ENCODE measurements at regions not wholly inside any gene's neighbourhood (a gene's known extent, or its start where the extent isn't known, plus 50 kb on each side); places are given as distances from the start of the nearest gene placed in this dataset.
"Not testable (repeated sequence)": the region's sequence is repeated elsewhere in the genome, so short reads cannot be mapped to it uniquely, and the experiment has no call there.

GRCh38 chr14:105999361-106000028 is 473.1 kb downstream of the TMEM121 start:
- Histone ChIP-seq H3K4me3 (ENCODE audit: low read length) (no peak overlapping the region), H3K27me3 (ENCODE audit: control insufficient read depth, insufficient read depth, low read length) (no peaks in the 10 kb centered on the region), H3K27ac (ENCODE audit: low read length) (no peak overlapping the region), H3K36me3 (ENCODE audit: control insufficient read depth, insufficient read depth, low read length) (no peaks in the 10 kb centered on the region), H3K4me1 (ENCODE audit: control insufficient read depth, insufficient read depth, low read length) (peaks cover 17% of the 10 kb centered on the region), H3K9me3 (ENCODE audit: control insufficient read depth, insufficient read depth, low read length) (peaks cover 12% of the 10 kb centered on the region)
- Mint-ChIP-seq H3K4me1 (peaks cover 25 to 33% of the 10 kb centered on the region in 2 donors), H3K4me3 (peak overlapping the region; percentile 9), H3K27me3 (ENCODE audit: low read depth in 2 of 2) (peaks cover 0 to 4% of the 10 kb centered on the region in 2 donors), H3K27ac (peak overlapping the region; percentile 44 to 56), H3K36me3 (no peaks in the 10 kb centered on the region), H3K9me3 (no peaks in the 10 kb centered on the region)
- peak; percentile 82 to 96 (median 84) for ATAC-seq
- peak; percentile 78 to 88 for DNase-seq
- peak; percentile 84 for TF ChIP-seq CTCF (IDR thresholded peaks at IDR 0.05)
- WGBS (ENCODE audit: insufficient coverage) = 53% methylated on average over 15 of the region's 15 CpGs
- intact Hi-C loops (cut with micrococcal nuclease) = loop anchor here (1.0 to 10.0 kb wide), 2 partner anchors 24 to 55 kb away; no protein-coding TSS in a partner anchor

GRCh38 chr14:106000029-106000511 is 473.7 kb downstream of the TMEM121 start:
- ATAC-seq (peak in 1 of 3 donors; percentile 28), DNase-seq (peak in 1 of 2 donors; percentile 43)
- Histone ChIP-seq H3K9me3 (ENCODE audit: control insufficient read depth, insufficient read depth, low read length) (peaks cover 12% of the 10 kb centered on the region), H3K4me1 (ENCODE audit: control insufficient read depth, insufficient read depth, low read length) (peaks cover 20% of the 10 kb centered on the region)
- H3K36me3 ChIP-seq (ENCODE audit: control insufficient read depth, insufficient read depth, low read length); intact Hi-C loops (cut with micrococcal nuclease); H3K27me3 Mint-ChIP-seq (ENCODE audit: low read depth in 2 of 2); H3K27ac ChIP-seq (ENCODE audit: low read length); H3K27me3 ChIP-seq (ENCODE audit: control insufficient read depth, insufficient read depth, low read length); H3K36me3 Mint-ChIP-seq; H3K9me3 Mint-ChIP-seq; H3K4me3 ChIP-seq (ENCODE audit: low read length): not testable (repeated sequence)
- H3K4me1 Mint-ChIP-seq = peaks cover 28 to 31% of the 10 kb centered on the region in 2 donors
- 41% methylated on average over 10 of the region's 12 CpGs for WGBS (ENCODE audit: insufficient coverage)
- peak overlapping the region; percentile 44 to 56 for H3K27ac Mint-ChIP-seq
- peak overlapping the region; percentile 9 for H3K4me3 Mint-ChIP-seq

- H3K36me3 Mint-ChIP-seq; H3K27me3 Mint-ChIP-seq (ENCODE audit: low read depth in 2 of 2); H3K27ac ChIP-seq (ENCODE audit: low read length); H3K9me3 Mint-ChIP-seq; H3K4me3 ChIP-seq (ENCODE audit: low read length); H3K27me3 ChIP-seq (ENCODE audit: control insufficient read depth, insufficient read depth, low read length); H3K4me3 Mint-ChIP-seq; H3K36me3 ChIP-seq (ENCODE audit: control insufficient read depth, insufficient read depth, low read length); intact Hi-C loops (cut with micrococcal nuclease): not testable (repeated sequence)
- peaks cover 31% of the 10 kb centered on the region for H3K4me1 ChIP-seq (ENCODE audit: control insufficient read depth, insufficient read depth, low read length)
- Mint-ChIP-seq H3K4me1 (peaks cover 40% of the 10 kb centered on the region in 2 donors), H3K27ac (peak overlapping the region; percentile 11 to 40)
- peaks cover 12% of the 10 kb centered on the region for H3K9me3 ChIP-seq (ENCODE audit: control insufficient read depth, insufficient read depth, low read length)
- TF ChIP-seq CTCF (IDR thresholded peaks at IDR 0.05) = peak; percentile 30
- DNase-seq (peak in 1 of 2 donors; percentile 48), ATAC-seq (peak; percentile 31 to 53 (median 52))
- no CpG with 5 or more reads among the region's 3 CpGs for WGBS (ENCODE audit: insufficient coverage)
These were observed 474.9 kb downstream of the TMEM121 start for GRCh38 chr14:106001277-106001676.

- ATAC-seq (no peak), DNase-seq (no peak)
- peaks cover 12% of the 10 kb centered on the region for H3K9me3 ChIP-seq (ENCODE audit: control insufficient read depth, insufficient read depth, low read length)
- peak overlapping the region in 1 of 2 donors; percentile 68 for H3K27ac Mint-ChIP-seq
- peaks cover 37 to 44% of the 10 kb centered on the region in 2 donors for H3K4me1 Mint-ChIP-seq
- intact Hi-C loops (cut with micrococcal nuclease) = no loop called here
- no peak for TF ChIP-seq CTCF (IDR thresholded peaks at IDR 0.05)
- no peaks in the 10 kb centered on the region for H3K9me3 Mint-ChIP-seq
- H3K4me3 ChIP-seq (ENCODE audit: low read length) = no peak overlapping the region
- no peaks in the 10 kb centered on the region for H3K36me3 Mint-ChIP-seq
- peaks cover 39% of the 10 kb centered on the region for H3K4me1 ChIP-seq (ENCODE audit: control insufficient read depth, insufficient read depth, low read length)
- no peak overlapping the region for H3K4me3 Mint-ChIP-seq
- H3K27me3 ChIP-seq (ENCODE audit: control insufficient read depth, insufficient read depth, low read length) = peaks cover 4% of the 10 kb centered on the region
- peaks cover 6 to 7% of the 10 kb centered on the region in 2 donors for H3K27me3 Mint-ChIP-seq (ENCODE audit: low read depth in 2 of 2)
- H3K27ac ChIP-seq (ENCODE audit: low read length) = no peak overlapping the region
- H3K36me3 ChIP-seq (ENCODE audit: control insufficient read depth, insufficient read depth, low read length) = no peaks in the 10 kb centered on the region
These were observed 477.0 kb downstream of the TMEM121 start for GRCh38 chr14:106003351-106003750.

- DNase-seq = peak; percentile 70 to 86
- H3K4me1 ChIP-seq (ENCODE audit: control insufficient read depth, insufficient read depth, low read length) = peaks cover 24% of the 10 kb centered on the region
- peak overlapping the region; percentile 77 for H3K27ac ChIP-seq (ENCODE audit: low read length)
- H3K36me3 Mint-ChIP-seq; H3K9me3 Mint-ChIP-seq; H3K27me3 ChIP-seq (ENCODE audit: control insufficient read depth, insufficient read depth, low read length); H3K36me3 ChIP-seq (ENCODE audit: control insufficient read depth, insufficient read depth, low read length); H3K9me3 ChIP-seq (ENCODE audit: control insufficient read depth, insufficient read depth, low read length): not testable (repeated sequence)
- Mint-ChIP-seq H3K4me3 (peak overlapping the region; percentile 83), H3K4me1 (peaks cover 31 to 33% of the 10 kb centered on the region in 2 donors), H3K27me3 (ENCODE audit: low read depth in 2 of 2) (peaks cover 8 to 15% of the 10 kb centered on the region in 2 donors), H3K27ac (peak overlapping the region; percentile 88 to 91)
- intact Hi-C loops (cut with micrococcal nuclease) = loop anchor here (2.0 kb wide), 1 partner anchor 18 kb away; no protein-coding TSS in a partner anchor
- peak overlapping the region; percentile 28 for H3K4me3 ChIP-seq (ENCODE audit: low read length)
- peak; percentile 78 to 84 (median 80) for ATAC-seq
- 0% methylated on average over 7 of the region's 10 CpGs for WGBS (ENCODE audit: insufficient coverage)
These were observed 478.8 kb downstream of the TMEM121 start for GRCh38 chr14:106004937-106005795.

All from natural killer cell (primary cell).